H9 (cell line): ENCODE measurements at regions not wholly inside any gene's neighbourhood (a gene's known extent, or its start where the extent isn't known, plus 50 kb on each side); places are given as distances from the start of the nearest gene placed in this dataset.

Source experiments
- DNase-seq: peaks from one replicate; pipeline ENCODE4 v3.0.0-alpha.2; 2017
- H2AFZ ChIP-seq: one replicate; pipeline ENCODE4 v1.6.1; 2013; ENCODE audit warnings: mild to moderate bottlenecking, low read length, control low read depth, moderate library complexity
- H2AK5ac ChIP-seq: 2 replicates; pipeline ENCODE4 v1.6.1; 2013; ENCODE audit warnings: low read length, control low read depth, mixed read lengths; ENCODE audit not compliant: insufficient read length
- H2BK120ac ChIP-seq: one replicate; pipeline ENCODE4 v1.6.1; 2013; ENCODE audit warnings: low read depth, mild to moderate bottlenecking, low read length, control low read depth, inconsistent platforms; ENCODE audit not compliant: poor library complexity, severe bottlenecking
- H2BK12ac ChIP-seq: 2 replicates; pipeline ENCODE4 v1.6.1; 2013; ENCODE audit warnings: low read length, control low read depth, mixed read lengths, low read depth; ENCODE audit not compliant: insufficient read length
- H2BK15ac ChIP-seq: 2 replicates; pipeline ENCODE4 v1.6.1; 2013; ENCODE audit warnings: low read depth, low read length, control low read depth
- H2BK20ac ChIP-seq: one replicate; pipeline ENCODE4 v1.6.1; 2013; ENCODE audit warnings: low read depth, mild to moderate bottlenecking, low read length, control low read depth, inconsistent platforms; ENCODE audit not compliant: poor library complexity, severe bottlenecking
- H2BK5ac ChIP-seq: 2 replicates; pipeline ENCODE4 v1.6.1; 2013; ENCODE audit warnings: low read length, control low read depth, mixed read lengths; ENCODE audit not compliant: insufficient read length
- H3K14ac ChIP-seq: 2 replicates; pipeline ENCODE4 v1.6.1; 2013; ENCODE audit warnings: low read length, control low read depth; ENCODE audit not compliant: insufficient read depth
- H3K18ac ChIP-seq: 2 replicates; pipeline ENCODE4 v1.6.1; 2013; ENCODE audit warnings: low read depth, mild to moderate bottlenecking, mixed read lengths, low read length, control low read depth; ENCODE audit not compliant: insufficient read length
- H3K23ac ChIP-seq: 2 replicates; pipeline ENCODE4 v1.6.1; 2013; ENCODE audit warnings: low read length, control low read depth, mixed read lengths, low read depth; ENCODE audit not compliant: insufficient read length
- H3K23me2 ChIP-seq: 2 replicates; pipeline ENCODE4 v1.6.1; 2013; ENCODE audit warnings: low read depth, mild to moderate bottlenecking, mixed read lengths, low read length, control low read depth; ENCODE audit not compliant: insufficient read length, poor library complexity, severe bottlenecking
- H3K27ac ChIP-seq: 2 replicates; pipeline ENCODE4 v1.5.1; 2013; ENCODE audit warnings: low read length, control low read depth, mixed read lengths, low read depth; ENCODE audit not compliant: insufficient read length
- H3K27me3 ChIP-seq: 2 replicates; pipeline ENCODE4 v1.6.1; 2013; ENCODE audit warnings: low read length, control low read depth, inconsistent platforms; ENCODE audit not compliant: insufficient read depth
- H3K4ac ChIP-seq: 2 replicates; pipeline ENCODE4 v1.6.1; 2013; ENCODE audit warnings: low read depth, mild to moderate bottlenecking, control low read depth, inconsistent platforms, low read length, moderate library complexity
- H3K4me1 ChIP-seq: 2 replicates; pipeline ENCODE4 v1.6.1; 2013; ENCODE audit warnings: low read length, control low read depth, inconsistent platforms; ENCODE audit not compliant: insufficient read depth
- H3K4me2 ChIP-seq: 2 replicates; pipeline ENCODE4 v1.6.1; 2013; ENCODE audit warnings: low read length, control low read depth, mixed read lengths; ENCODE audit not compliant: insufficient read length, insufficient read depth
- H3K56ac ChIP-seq: 2 replicates; pipeline ENCODE4 v1.6.1; 2013; ENCODE audit warnings: low read depth, mild to moderate bottlenecking, mixed read lengths, low read length, control low read depth; ENCODE audit not compliant: insufficient read length
- H3K79me1 ChIP-seq: 2 replicates; pipeline ENCODE4 v1.6.1; 2013; ENCODE audit warnings: low read depth, mild to moderate bottlenecking, moderate library complexity, low read length, control low read depth, inconsistent platforms; ENCODE audit not compliant: insufficient read depth, poor library complexity, severe bottlenecking
- H3K79me2 ChIP-seq: 2 replicates; pipeline ENCODE4 v1.6.1; 2013; ENCODE audit warnings: low read length, control low read depth, inconsistent platforms; ENCODE audit not compliant: insufficient read depth
- H3K9ac ChIP-seq: 2 replicates; pipeline ENCODE4 v1.6.1; 2013; ENCODE audit warnings: low read length, control low read depth, mixed read lengths; ENCODE audit not compliant: insufficient read length; ENCODE audit errors: extremely low read depth
- H3K9me3 ChIP-seq: one replicate; pipeline ENCODE4 v1.6.1; 2013; ENCODE audit warnings: low read depth, low read length, inconsistent platforms; ENCODE audit not compliant: control insufficient read depth
- H3T11ph ChIP-seq: one replicate; pipeline ENCODE4 v1.6.1; 2013; ENCODE audit warnings: mild to moderate bottlenecking, low read length, control low read depth, inconsistent platforms
- H4K20me1 ChIP-seq: one replicate; pipeline ENCODE4 v1.6.1; 2013; ENCODE audit not compliant: control insufficient read depth, insufficient read length, insufficient read depth
- H4K5ac ChIP-seq: 2 replicates; pipeline ENCODE4 v1.6.1; 2013; ENCODE audit warnings: low read depth, mild to moderate bottlenecking, mixed read lengths, low read length, control low read depth; ENCODE audit not compliant: insufficient read length
- H4K8ac ChIP-seq: replicated peaks from 2 replicates; pipeline ENCODE4 v1.6.1; 2013; ENCODE audit warnings: low read length, control low read depth, mixed read lengths, low read depth; ENCODE audit not compliant: insufficient read length
- H4K91ac ChIP-seq: 2 replicates; pipeline ENCODE4 v1.6.1; 2013; ENCODE audit warnings: low read depth, mild to moderate bottlenecking, moderate library complexity, mixed read lengths, low read length, control low read depth; ENCODE audit not compliant: insufficient read length
- H3K27ac Mint-ChIP-seq, 3 experiments: 2 replicates in 2 of 3; 3 replicates in 1 of 3; pipeline ENCODE4 v1.8.0; 2020 to 2021; ENCODE audit warnings: mixed read lengths in 3 of 3, mild to moderate bottlenecking in 1 of 3, moderate library complexity in 1 of 3
- H3K27me3 Mint-ChIP-seq: 2 replicates; pipeline ENCODE4 v1.8.0; 2021; ENCODE audit warnings: low read depth, mild to moderate bottlenecking, moderate library complexity, mixed read lengths
- H3K36me3 Mint-ChIP-seq, 3 experiments: 2 replicates in 2 of 3; 3 replicates in 1 of 3; pipeline ENCODE4 v1.8.0; 2020 to 2021; ENCODE audit warnings: low read depth in 3 of 3, mixed read lengths in 3 of 3; ENCODE audit not compliant: insufficient read depth in 1 of 3
- H3K4me1 Mint-ChIP-seq, 2 experiments: 2 replicates each; pipeline ENCODE4 v1.8.0; 2020; ENCODE audit warnings: mixed read lengths in 2 of 2
- H3K4me3 Mint-ChIP-seq, 2 experiments: 2 replicates in 1 of 2; 3 replicates in 1 of 2; pipeline ENCODE4 v1.8.0; 2020 to 2021; ENCODE audit warnings: mild to moderate bottlenecking in 2 of 2, mixed read lengths in 2 of 2, moderate library complexity in 1 of 2
- H3K9me3 Mint-ChIP-seq, 2 experiments: 2 replicates in 1 of 2; 3 replicates in 1 of 2; pipeline ENCODE4 v1.8.0; 2020; ENCODE audit warnings: mild to moderate bottlenecking in 2 of 2, mixed read lengths in 2 of 2, moderate library complexity in 1 of 2
- WGBS: extraction: QIAGEN DNeasy Blood & Tissue Kit; methylation state at CpG from one replicate; pipeline ENCODE4 v1.1.7; 2013; ENCODE audit warnings: missing lambda C conversion rate, low lambda C conversion rate, mixed read lengths; ENCODE audit not compliant: insufficient read length; ENCODE audit errors: extremely low coverage; 5-methylcytosine and 5-hydroxymethylcytosine counted together
- TF ChIP-seq, protein P1 (sequence below): fragments of 200-600 bp; sonication (generic); conservative IDR thresholded peaks from 3 replicates; pipeline ENCODE4 v1.8.0; 2021; ENCODE audit warnings: antibody characterized with exemption, mild to moderate bottlenecking

DNA sequence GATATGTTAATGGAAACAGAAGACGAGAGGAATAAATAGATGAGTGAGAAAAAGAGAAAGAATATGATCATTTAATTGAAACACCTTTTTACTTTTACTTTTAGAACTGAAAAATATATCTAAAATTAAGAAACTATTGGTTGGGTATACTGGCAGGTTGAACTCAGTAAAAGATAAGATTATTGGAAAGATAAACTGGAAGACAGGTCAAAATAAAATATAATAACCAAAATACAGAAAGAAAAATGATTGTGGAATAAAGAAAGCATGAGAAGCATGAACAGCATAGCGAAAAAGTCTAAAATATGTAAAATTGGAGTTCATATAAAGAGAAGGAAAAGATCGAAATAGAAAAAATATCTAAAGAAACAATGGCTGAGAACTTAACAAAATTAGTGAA is 242.2 kb upstream of the MIR17HG start:
- Histone ChIP-seq H3K9ac (no peak overlapping the region), H4K20me1 (no peaks in the 10 kb centered on the region), H4K91ac (no peak overlapping the region), H2AFZ (no peak overlapping the region), H3K9me3 (no peaks in the 10 kb centered on the region), H3K4ac (no peak overlapping the region), H3K79me2 (no peaks in the 10 kb centered on the region), H2AK5ac (no peak overlapping the region), H2BK20ac (no peak overlapping the region), H2BK5ac (no peak overlapping the region), H3K4me1 (no peaks in the 10 kb centered on the region), H3K27ac (no peak overlapping the region), H2BK15ac (no peak overlapping the region), H3T11ph (no peak overlapping the region), H4K5ac (no peak overlapping the region), H3K18ac (no peak overlapping the region), H4K8ac (no peak overlapping the region), H3K79me1 (no peaks in the 10 kb centered on the region), H3K23me2 (no peaks in the 10 kb centered on the region), H3K4me2 (no peak overlapping the region), H3K14ac (no peak overlapping the region), H2BK12ac (no peak overlapping the region), H2BK120ac (no peak overlapping the region), H3K23ac (no peak overlapping the region), H3K27me3 (no peaks in the 10 kb centered on the region), H3K56ac (no peak overlapping the region)
- H3K9me3 Mint-ChIP-seq, result no peaks in the 10 kb centered on the region
- H3K4me1 Mint-ChIP-seq, result peaks cover 3 to 4% of the 10 kb centered on the region in 2 experiments; a peak in 1 of 4 replicates
- no peaks in the 10 kb centered on the region for H3K27me3 Mint-ChIP-seq
- TF ChIP-seq, protein P1, sequence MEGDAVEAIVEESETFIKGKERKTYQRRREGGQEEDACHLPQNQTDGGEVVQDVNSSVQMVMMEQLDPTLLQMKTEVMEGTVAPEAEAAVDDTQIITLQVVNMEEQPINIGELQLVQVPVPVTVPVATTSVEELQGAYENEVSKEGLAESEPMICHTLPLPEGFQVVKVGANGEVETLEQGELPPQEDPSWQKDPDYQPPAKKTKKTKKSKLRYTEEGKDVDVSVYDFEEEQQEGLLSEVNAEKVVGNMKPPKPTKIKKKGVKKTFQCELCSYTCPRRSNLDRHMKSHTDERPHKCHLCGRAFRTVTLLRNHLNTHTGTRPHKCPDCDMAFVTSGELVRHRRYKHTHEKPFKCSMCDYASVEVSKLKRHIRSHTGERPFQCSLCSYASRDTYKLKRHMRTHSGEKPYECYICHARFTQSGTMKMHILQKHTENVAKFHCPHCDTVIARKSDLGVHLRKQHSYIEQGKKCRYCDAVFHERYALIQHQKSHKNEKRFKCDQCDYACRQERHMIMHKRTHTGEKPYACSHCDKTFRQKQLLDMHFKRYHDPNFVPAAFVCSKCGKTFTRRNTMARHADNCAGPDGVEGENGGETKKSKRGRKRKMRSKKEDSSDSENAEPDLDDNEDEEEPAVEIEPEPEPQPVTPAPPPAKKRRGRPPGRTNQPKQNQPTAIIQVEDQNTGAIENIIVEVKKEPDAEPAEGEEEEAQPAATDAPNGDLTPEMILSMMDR, result no peak
- DNase-seq, result no peak
- no peak overlapping the region for H3K27ac Mint-ChIP-seq
- no CpG with 5 or more reads among the region's 3 CpGs for WGBS
- no peaks in the 10 kb centered on the region for H3K36me3 Mint-ChIP-seq
- no peak overlapping the region for H3K4me3 Mint-ChIP-seq
